GM23248 (cell line): ENCODE measurements at regions not wholly inside any gene's neighbourhood (a gene's known extent, or its start where the extent isn't known, plus 50 kb on each side); places are given as distances from the start of the nearest gene placed in this dataset.

Experiments used
- DNase-seq: peaks from one replicate; pipeline ENCODE4 v3.0.0-alpha.2; 2015
- H2AFZ ChIP-seq: fragments of 200-600 bp; sonication (generic); 2 replicates; pipeline ENCODE4 v1.6.1; 2016; ENCODE audit warnings: antibody characterized with exemption
- H3F3A ChIP-seq: fragments of 200-600 bp; sonication (generic); 2 replicates; pipeline ENCODE4 v1.6.1; 2016; ENCODE audit warnings: mild to moderate bottlenecking, antibody characterized with exemption, mixed run types; ENCODE audit not compliant: insufficient read depth
- H3K27ac ChIP-seq: fragments of 200-600 bp; sonication (generic); 2 replicates; pipeline ENCODE4 v1.5.1; 2016; ENCODE audit warnings: mild to moderate bottlenecking
- H3K27me3 ChIP-seq: fragments of 200-600 bp; sonication (generic); replicated peaks from 2 replicates; pipeline ENCODE4 v1.6.1; 2016; ENCODE audit warnings: mild to moderate bottlenecking; ENCODE audit not compliant: insufficient read depth
- H3K36me3 ChIP-seq: fragments of 200-600 bp; sonication (generic); 2 replicates; pipeline ENCODE4 v1.6.1; 2016; ENCODE audit warnings: low read depth, mild to moderate bottlenecking
- H3K4me1 ChIP-seq: fragments of 200-600 bp; sonication (generic); 2 replicates; pipeline ENCODE4 v1.6.1; 2016; ENCODE audit warnings: mild to moderate bottlenecking; ENCODE audit not compliant: insufficient read depth
- H3K4me2 ChIP-seq: fragments of 200-600 bp; sonication (generic); one replicate; pipeline ENCODE4 v1.6.1; 2016; ENCODE audit warnings: mild to moderate bottlenecking; ENCODE audit not compliant: unreplicated experiment
- H3K4me3 ChIP-seq: fragments of 200-600 bp; sonication (generic); 2 replicates; pipeline ENCODE4 v1.5.1; 2016; ENCODE audit warnings: mild to moderate bottlenecking
- H3K79me2 ChIP-seq: fragments of 200-600 bp; sonication (generic); 2 replicates; pipeline ENCODE4 v1.6.1; 2016; ENCODE audit warnings: mild to moderate bottlenecking; ENCODE audit not compliant: insufficient read depth
- H3K9ac ChIP-seq: fragments of 200-600 bp; sonication (generic); 2 replicates; pipeline ENCODE4 v1.6.1; 2016; ENCODE audit warnings: mild to moderate bottlenecking
- H3K9me2 ChIP-seq: fragments of 200-600 bp; sonication (generic); 2 replicates; pipeline ENCODE4 v1.6.1; 2016; ENCODE audit warnings: mixed run types, mild to moderate bottlenecking, moderate library complexity; ENCODE audit not compliant: insufficient read depth
- H3K9me3 ChIP-seq: fragments of 200-600 bp; sonication (generic); one replicate; pipeline ENCODE4 v1.6.1; 2017; ENCODE audit warnings: low read depth
- H4K20me1 ChIP-seq: fragments of 200-600 bp; sonication (generic); 2 replicates; pipeline ENCODE4 v1.6.0; 2016; ENCODE audit not compliant: insufficient read depth
- EZH2 ChIP-seq: fragments of 200-600 bp; sonication (generic); IDR thresholded peaks from 2 replicates; pipeline ENCODE4 v1.6.1; 2018; ENCODE audit warnings: antibody characterized with exemption, mild to moderate bottlenecking; ENCODE audit not compliant: insufficient read depth, poor library complexity, severe bottlenecking
- EZH2phosphoT487 ChIP-seq: fragments of 200-600 bp; sonication (generic); IDR thresholded peaks from 2 replicates; pipeline ENCODE4 v1.6.1; 2018; ENCODE audit warnings: antibody characterized with exemption, moderate library complexity, mild to moderate bottlenecking, low read depth; ENCODE audit not compliant: insufficient read depth
- WGBS, 2 experiments: methylation state at CpG; one replicate each; pipeline ENCODE4 v1.1.6; 2015 to 2017; ENCODE audit warnings: low lambda C conversion rate in 2 of 2, low coverage in 1 of 2; ENCODE audit errors: missing lambda C conversion rate in 2 of 2; 5-methylcytosine and 5-hydroxymethylcytosine counted together
- in situ Hi-C: fragments of 300-500 bp; cut with MboI; formaldehyde crosslinking; loops from 2 replicates; pipeline ENCODE4 v1.15.0; 2020

- Histone ChIP-seq H3K4me2 (no peak overlapping the region), H3K27me3 (no peaks in the 10 kb centered on the region), H3F3A (peaks cover 8% of the 10 kb centered on the region; the same call in 1 of the 2 replicates), H4K20me1 (no peaks in the 10 kb centered on the region), H3K4me3 (no peak overlapping the region), H3K4me1 (peaks cover 10% of the 10 kb centered on the region; the same call in 1 of the 2 replicates), H3K36me3 (no peaks in the 10 kb centered on the region), H3K9me2 (no peaks in the 10 kb centered on the region), H3K9ac (no peak overlapping the region), H3K79me2 (no peaks in the 10 kb centered on the region), H3K27ac (no peak overlapping the region), H3K9me3 (no peaks in the 10 kb centered on the region), H2AFZ (no peak overlapping the region)
- 52 to 57% methylated on average over 5 of the region's 5 CpGs for WGBS, 2 experiments
- in situ Hi-C loops, result no loop called here
- no peak for DNase-seq
- no peak for TF ChIP-seq EZH2
- TF ChIP-seq EZH2phosphoT487, result no peak
Measured at GRCh38 chr12:105759149-105759548, 379.6 kb downstream of the NUAK1 start.

- Histone ChIP-seq H3K9ac (no peak overlapping the region), H2AFZ (no peak overlapping the region), H3K4me2 (no peak overlapping the region), H3K27ac (no peak overlapping the region), H4K20me1 (no peaks in the 10 kb centered on the region), H3K4me3 (no peak overlapping the region), H3K27me3 (no peaks in the 10 kb centered on the region), H3K36me3 (no peaks in the 10 kb centered on the region), H3K9me2 (no peaks in the 10 kb centered on the region), H3K9me3 (no peaks in the 10 kb centered on the region), H3K79me2 (no peaks in the 10 kb centered on the region), H3K4me1 (peaks cover 10% of the 10 kb centered on the region; the same call in 1 of the 2 replicates), H3F3A (peaks cover 8% of the 10 kb centered on the region; the same call in 1 of the 2 replicates)
- in situ Hi-C loops, result no loop called here
- 72 to 80% methylated on average over 1 of the region's 1 CpG for WGBS, 2 experiments
- no peak for TF ChIP-seq EZH2phosphoT487
- DNase-seq, result peak; percentile 20
Measured at GRCh38 chr12:105761075-105761474, 377.7 kb downstream of the NUAK1 start.

GRCh38 chr12:105764216-105764835 lies 374.4 kb downstream of the NUAK1 start:
- H3K9ac ChIP-seq, result no peak overlapping the region
- in situ Hi-C loops, result no loop called here
- no peaks in the 10 kb centered on the region for H3K36me3 ChIP-seq
- no peaks in the 10 kb centered on the region for H3K27me3 ChIP-seq
- no peaks in the 10 kb centered on the region for H4K20me1 ChIP-seq
- WGBS, 2 experiments, result 55 to 59% methylated on average over 10 of the region's 10 CpGs
- H3K4me2 ChIP-seq, result no peak overlapping the region
- H3K9me2 ChIP-seq, result no peaks in the 10 kb centered on the region
- peaks cover 8% of the 10 kb centered on the region; the same call in 1 of the 2 replicates for H3F3A ChIP-seq
- no peaks in the 10 kb centered on the region for H3K9me3 ChIP-seq
- no peaks in the 10 kb centered on the region for H3K79me2 ChIP-seq
- TF ChIP-seq EZH2 (no peak), EZH2phosphoT487 (no peak)
- H3K27ac ChIP-seq, result no peak overlapping the region
- DNase-seq, result no peak
- peaks cover 10% of the 10 kb centered on the region; the same call in 1 of the 2 replicates for H3K4me1 ChIP-seq
- no peak overlapping the region for H2AFZ ChIP-seq
- H3K4me3 ChIP-seq, result no peak overlapping the region

GRCh38 chr12:105765053-105766014 lies 373.4 kb downstream of the NUAK1 start:
- Histone ChIP-seq H3F3A (peaks cover 8% of the 10 kb centered on the region; the same call in 1 of the 2 replicates), H3K9me2 (no peaks in the 10 kb centered on the region), H3K27ac (no peak overlapping the region), H3K79me2 (no peaks in the 10 kb centered on the region), H3K4me1 (peaks cover 10% of the 10 kb centered on the region; the same call in 1 of the 2 replicates), H3K27me3 (no peaks in the 10 kb centered on the region), H3K9ac (no peak overlapping the region), H4K20me1 (no peaks in the 10 kb centered on the region), H3K4me3 (no peak overlapping the region), H3K4me2 (no peak overlapping the region), H2AFZ (no peak overlapping the region), H3K36me3 (no peaks in the 10 kb centered on the region), H3K9me3 (no peaks in the 10 kb centered on the region)
- no peak for TF ChIP-seq EZH2phosphoT487
- no peak for TF ChIP-seq EZH2
- no peak for DNase-seq
- WGBS, 2 experiments, result 75 to 77% methylated on average over 6 of the region's 6 CpGs
- in situ Hi-C loops, result no loop called here
